Fibroblast of upper back skin (primary cell): ENCODE measurements at regions not wholly inside any gene's neighbourhood (a gene's known extent, or its start where the extent isn't known, plus 50 kb on each side); places are given as distances from the start of the nearest gene placed in this dataset.
"Not testable (repeated sequence)": the region's sequence is repeated elsewhere in the genome, so short reads cannot be mapped to it uniquely, and the experiment has no call there.

Experiments used
- DNase-seq: peaks from one replicate; pipeline ENCODE4 v3.0.0-alpha.2; 2013

DNA sequence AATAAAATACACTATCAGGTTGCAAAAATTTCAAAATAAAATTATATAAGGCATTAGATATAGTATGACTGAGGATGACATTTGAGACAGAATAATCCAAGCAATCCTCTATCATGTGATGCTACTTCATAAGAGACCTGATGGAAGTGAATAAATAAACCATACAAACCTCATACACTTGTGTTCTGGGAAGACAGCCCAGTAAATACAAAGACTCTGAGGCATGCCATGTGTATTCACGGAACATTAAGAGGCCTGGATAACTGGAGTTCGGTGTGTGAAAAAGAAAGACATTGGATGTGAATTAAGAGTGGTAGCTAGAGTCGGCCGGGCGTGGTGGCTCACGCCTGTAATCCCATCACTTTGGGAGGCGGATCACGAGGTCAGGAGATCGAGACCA lies 364.2 kb downstream of the ADAM29 start:
- no peak for DNase-seq

DNA sequence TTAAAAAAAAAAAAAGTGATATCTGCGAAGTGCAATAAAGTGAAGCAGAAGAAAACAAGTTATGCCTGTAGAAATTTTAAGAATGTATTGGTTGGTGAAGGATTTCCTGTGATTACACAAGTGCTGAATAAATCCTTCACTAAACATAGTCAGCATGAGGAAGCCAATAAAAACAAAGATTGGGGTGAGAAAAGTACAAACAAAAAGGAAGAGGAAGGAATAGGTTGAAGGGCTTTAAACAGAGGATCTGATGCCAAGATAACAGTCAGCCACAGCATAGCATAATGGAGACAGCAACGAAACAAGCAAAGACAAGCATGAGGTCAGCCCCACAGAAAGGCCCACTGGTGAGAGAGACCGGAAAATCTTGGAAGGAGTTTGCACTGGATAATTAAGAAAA lies 372.2 kb downstream of the ADAM29 start:
- peak; percentile 45 for DNase-seq

DNA sequence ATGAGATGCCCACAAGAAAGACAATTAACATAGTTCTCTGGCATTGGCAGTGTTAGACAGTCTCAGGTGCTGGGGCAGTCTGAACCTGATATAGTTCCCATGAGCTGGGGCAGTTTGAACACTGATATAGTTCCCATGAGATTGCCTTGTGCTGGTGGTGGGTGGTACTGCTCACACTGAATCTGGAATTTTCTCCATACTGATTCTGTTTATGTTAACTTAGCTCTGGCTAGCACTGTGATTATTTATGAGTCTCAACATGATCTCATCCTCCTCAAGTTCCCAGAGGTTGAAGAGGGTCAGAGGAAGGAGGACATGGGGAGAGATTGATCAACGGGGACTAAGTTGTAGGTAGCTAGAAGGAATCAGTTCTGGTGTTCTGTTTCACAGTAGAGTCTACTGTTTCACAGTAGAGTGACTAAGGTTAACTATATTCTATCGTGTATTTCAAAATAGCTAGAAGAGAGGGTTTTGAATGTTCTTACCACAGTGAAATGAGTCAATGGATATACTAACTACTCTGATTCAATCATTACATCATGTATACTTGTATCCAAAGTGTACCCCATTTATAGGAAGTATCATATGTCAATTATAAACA lies 379.9 kb downstream of the ADAM29 start:
- peak; percentile 28 for DNase-seq

DNA sequence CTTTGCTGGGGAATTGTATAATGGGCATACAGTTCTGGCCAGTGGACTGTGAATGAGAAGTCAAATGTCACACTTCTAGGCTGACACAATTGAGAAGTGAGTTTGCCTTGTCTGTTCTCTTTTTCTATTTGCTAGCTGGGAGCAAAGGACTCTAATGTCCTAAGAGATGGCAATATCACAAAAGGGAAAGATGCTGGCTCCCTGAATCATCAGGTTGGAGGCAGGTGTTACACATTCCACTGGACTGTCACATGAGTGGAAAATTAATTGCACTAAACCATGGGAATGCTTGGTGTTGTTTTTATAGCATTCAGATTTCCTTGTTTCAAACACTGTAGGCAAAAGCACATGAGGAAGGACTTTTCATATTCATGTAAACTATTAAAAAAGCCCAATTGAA lies 388.3 kb downstream of the ADAM29 start:
- peak; percentile 4 for DNase-seq

DNA sequence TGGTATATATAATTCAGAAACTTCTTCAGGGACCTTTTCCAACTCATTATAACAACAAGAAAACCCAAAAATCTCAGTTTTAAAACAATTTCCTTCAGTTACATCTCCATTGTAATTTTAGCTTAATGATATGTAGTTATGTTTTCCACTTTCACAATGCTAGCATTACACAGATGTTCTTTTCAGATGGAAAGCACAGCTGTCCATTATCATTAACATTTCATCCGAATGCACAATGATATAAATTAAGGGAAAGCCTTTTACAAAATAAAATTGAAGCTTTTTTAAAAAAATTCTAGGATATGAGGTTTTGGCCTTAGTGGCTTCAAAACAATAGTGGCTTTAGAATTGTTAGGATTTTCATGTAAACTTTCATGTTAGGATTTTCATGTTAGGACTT lies 389.2 kb downstream of the ADAM29 start:
- no peak for DNase-seq

DNA sequence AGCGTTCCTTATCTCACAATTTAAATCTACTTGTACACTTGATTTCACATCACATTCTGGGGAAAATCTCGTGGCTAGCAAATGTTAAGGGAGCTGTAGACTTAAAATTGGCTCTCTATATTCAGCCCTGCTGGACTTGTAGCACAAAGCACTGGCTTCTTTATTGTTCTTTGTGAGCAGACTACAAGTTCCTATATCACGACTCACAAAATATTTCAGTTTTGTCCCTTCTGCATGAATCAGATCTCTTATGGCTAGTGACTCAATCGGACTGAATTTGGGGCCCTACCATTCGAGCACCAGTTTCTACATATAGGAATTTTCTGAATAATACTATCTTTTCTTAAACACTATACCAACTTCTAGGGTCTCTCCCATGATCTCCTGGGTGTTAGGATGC lies 390.1 kb downstream of the ADAM29 start:
- DNase-seq, result peak; percentile 80

DNA sequence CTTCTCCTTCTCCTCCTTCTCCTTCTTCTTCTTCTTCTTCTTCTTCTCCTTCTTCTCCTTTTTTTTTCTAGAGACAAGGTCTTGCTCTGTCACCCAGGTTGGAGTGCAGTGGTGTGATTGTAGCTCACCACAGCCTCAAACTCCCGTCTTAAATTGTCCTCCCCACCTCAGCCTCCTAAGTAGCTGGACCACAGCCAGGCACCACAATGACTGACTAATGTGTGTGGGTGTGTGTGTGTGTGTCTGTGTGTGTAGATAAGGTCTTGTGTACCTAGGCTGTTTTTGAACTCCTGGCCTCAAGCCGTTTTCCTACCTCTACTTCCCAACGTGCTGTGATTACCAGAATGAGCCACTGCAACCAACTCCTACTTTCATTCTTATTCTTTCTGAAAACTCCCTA lies 390.9 kb downstream of the ADAM29 start:
- peak; percentile 12 for DNase-seq

DNA sequence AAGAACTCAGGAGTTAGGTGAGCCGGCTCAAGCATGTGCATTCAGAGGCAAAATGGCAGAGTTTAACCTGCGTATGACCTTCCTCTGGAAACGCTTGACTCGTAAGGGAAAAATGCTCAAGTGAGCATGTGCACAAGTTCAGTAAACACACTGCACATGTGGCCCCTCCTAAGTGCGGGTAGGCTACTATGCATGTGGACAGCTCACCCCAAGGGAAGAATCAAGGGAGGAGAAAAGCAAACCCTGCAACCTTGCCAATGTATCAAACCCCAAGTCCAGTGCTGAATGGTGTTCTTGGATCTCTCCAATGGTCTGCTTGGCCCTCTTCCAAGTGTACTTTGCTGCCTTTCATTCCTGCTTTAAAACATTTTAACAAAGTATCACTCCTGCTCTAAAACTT lies 407.1 kb downstream of the ADAM29 start:
- DNase-seq, result peak; percentile 44

DNA sequence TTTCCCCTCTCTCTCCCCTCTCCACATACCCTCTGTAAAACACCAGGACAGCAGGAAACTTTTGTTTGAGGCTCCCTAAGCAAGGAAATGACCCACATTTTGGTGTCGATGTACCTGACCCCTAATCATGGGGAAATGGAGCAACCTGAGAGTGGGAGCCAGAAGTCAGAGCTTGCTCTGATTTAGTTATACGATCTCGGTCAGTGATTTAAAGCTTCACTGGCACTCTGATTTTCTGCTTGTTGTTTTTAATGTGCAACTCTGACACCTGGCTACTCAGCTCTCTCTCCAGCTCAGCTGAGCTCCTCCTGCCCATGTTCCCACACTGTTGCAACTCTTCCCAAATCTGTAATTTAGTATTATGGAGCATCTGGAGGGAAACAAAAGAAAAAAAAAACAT lies 408.6 kb downstream of the ADAM29 start:
- DNase-seq, result no peak

DNA sequence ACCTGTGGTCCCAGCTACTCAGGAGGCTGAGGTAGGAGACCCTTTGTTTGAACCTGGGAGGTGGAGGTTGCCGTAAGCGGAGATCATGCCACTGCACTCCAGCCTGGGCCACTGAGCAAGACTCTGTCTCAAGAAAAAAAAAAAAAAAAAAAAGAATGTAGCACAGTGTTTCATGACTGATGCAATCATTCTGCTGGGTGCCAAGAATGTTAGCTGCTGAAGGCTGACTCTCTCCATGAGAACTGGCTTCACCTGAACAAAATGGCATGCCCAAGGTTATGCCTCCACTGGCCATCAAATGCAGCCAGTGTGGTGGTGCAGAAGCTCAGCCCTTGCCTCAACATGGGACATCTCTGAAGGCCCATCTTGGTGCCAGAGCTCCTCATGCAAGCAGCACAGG lies 412.1 kb downstream of the ADAM29 start:
- peak; percentile 64 for DNase-seq

DNA sequence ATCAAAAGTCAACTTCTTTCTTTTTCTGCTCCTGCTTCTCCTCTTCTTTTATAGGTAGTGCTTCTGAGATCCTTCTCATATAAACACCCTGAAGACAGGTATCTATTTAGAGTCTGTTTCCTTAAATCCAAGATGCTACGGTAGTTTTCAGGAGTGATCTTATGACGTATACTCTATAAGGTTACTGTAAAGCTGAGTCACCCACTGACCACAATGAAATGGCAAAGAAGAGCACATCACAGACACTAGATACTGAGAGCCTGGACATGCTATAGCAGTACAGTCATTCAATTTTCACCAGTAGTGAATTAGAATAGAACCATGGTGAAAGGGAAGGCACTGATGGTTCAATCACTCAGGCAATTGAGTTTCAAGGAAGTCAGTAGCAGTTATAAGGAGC lies 412.5 kb downstream of the ADAM29 start:
- DNase-seq, result peak; percentile 78

DNA sequence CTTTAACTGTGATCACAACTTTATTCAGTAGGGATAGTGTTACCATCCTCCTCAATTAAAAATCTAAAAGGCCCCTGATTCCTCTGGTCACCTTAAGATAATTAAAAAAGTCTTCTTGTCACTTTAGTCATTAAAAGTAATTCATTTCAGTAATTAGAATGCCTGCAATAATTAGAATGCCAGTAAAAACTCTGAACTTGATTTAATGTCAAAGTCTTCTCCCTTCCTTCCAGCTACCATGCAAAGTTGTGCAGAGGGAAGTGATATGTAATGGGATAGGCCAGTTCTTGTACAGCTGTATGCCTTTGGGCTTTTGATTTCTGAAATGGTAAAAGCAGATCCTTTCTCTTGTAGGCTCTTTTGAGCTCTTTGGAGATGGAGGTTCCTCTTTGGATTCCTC lies 417.2 kb downstream of the ADAM29 start:
- DNase-seq, result no peak

DNA sequence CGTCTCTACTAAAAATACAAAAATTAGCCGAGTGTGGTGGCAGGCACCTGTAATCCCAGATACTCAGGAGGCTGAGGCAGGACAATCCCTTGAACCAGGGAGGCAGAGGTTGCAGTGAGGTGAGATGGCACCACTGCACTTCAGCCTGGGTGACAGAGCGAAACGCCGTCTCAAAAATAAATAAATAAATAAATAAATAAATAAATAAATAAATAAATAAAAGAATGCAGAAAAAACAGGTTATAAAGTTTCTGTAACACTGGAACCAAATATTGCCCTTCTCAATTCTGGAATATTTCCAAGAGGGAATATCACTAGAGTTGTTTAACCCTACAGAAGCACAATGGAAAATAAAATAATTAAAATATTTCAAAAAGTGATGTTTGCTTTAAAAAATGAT lies 418.4 kb downstream of the ADAM29 start:
- DNase-seq, result not testable (repeated sequence)

DNA sequence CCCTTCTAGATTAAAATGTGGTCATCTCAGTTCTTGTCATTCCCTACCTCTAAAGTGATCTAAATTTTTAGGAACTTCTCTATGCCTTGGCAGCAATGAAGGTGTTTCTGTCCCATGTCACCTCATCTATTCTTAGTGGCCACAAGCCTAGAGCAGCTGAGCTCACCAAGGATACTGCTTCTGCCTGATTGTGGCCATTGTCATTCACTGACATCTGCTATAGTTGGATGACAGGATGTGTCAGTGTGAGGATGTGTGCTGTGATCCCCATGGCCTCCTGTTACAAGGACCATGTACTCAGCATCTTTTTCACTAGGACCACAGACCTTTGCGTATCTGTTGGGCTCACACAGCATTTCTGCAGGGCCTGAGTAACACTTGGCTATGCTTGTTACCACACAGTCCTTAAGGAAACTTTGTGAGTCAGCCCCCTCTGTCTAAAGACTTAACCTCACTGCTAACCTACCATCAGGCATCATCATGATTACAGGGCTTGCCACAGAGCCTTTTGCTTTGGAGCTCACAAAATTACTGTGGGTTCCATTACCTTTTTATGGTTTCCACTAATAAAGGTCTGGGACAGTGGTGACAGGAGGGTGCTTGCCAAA lies 421.0 kb downstream of the ADAM29 start:
- DNase-seq, result peak; percentile 71

DNA sequence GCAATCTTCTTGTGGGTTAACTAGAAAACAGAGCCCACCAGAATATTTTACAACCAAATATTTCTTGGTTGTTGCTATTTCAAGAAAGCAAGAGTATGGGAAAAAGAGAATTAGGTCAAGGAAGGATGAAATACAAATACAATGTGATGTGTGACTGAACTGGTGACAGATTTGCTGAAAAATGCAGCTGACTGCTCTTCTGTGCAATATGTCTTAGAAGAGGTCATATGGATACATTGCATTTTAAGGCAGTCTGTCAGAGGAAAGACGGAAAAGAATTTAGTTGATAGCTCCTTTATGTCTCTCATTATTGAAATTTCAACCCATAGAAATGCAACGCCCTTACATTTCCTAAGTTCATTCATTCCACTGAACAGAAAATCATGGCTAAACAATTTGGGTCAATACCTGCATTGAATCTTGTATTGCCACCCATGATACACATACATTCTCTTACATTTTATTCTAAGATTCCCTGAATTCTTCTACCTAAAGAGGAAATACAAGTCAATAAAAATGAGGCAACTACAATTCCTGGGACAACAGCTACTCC lies 423.1 kb downstream of the ADAM29 start:
- peak; percentile 61 for DNase-seq

DNA sequence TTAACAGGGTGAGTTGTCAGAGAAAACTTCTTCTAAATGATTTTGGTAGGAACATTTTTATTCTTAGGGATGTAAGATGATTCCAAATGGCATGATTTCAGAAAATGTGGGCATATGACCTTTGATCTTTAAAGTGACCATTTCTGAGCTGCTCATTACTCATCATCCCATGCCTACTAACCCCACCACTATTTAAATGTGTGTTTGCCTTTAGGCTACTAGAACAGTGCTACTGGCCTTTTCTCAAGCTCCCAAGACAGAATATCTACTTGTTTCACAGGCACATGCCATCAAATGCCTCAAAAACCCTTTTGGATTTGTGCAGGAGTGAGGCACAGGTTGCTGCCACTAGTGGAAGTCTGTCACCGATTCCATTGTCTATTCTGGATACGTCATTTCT lies 428.2 kb downstream of the ADAM29 start:
- no peak for DNase-seq

DNA sequence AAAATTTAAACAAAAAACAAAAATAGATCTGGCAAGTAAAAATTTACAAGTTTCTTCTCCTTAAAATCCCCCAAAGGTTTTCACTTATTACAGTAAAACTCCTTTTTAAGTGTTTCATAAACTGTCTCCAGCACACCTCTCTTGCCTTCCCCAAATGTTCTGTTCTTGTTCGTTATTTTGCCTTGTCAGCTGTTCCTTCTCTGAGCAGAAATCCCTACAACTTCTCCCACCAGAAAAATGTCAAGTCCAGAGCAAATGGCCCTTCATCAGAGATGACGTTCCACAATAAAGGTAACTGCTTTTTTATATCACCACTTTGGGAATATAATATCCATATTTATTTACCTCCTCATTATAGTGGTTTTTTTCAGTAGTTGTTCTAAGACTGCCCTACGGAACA lies 432.1 kb downstream of the ADAM29 start:
- DNase-seq, result no peak

DNA sequence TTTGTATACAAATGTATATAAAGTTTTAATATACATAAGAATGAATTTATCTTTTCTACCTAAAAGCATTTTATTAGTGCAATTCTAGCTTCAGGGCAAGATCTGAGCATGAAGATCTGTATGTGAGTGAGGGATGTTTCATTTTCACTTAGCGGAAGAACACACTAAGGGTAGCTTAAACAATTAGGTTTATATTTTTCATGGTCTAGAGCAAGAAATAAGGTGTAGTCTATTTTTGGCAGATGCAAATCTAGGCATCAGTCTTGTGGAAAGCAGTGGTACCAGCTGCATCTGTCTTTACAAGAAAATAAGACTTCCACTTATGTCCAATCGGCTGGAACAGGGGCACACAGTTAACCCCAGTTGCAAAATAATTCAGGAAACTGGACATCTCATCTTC lies 433.3 kb downstream of the ADAM29 start:
- DNase-seq, result no peak

DNA sequence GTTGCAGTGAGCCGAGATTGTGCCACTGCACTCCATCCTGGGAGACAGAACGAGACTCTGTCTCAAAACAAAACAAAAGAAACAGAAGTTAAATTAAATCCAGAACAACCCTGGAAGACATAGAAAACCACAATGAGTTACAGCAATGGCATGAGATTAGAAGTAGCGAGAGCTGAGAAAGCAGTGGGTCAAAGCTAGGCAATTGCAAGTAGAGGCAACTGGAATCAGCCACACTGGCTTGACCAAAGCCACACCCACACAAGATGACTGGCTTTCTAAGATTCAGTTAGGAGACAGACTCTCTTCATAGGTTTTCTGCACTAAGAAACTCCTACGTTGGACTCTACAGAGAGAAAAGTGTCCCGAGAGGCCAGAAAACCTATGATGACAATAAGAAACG lies 443.0 kb downstream of the GPM6A start:
- peak; percentile 53 for DNase-seq

DNA sequence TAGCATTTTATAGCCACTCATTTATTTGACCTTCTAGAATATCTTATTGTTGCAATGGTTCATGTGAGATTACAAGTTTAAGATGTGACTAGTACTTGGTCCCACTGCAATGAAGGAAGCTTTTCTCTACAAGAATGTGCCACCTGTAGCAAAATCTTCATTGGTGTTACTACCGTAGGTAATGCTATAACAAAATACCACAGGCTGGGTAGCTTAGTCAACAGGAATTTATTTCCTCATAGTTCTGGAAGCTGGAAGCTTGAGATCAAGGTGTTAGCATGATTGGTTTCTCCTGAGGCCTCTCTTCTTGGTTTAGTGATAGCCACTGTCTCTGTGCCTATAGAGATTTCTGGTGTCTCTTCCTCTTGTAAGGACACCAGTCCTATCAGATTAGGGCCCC lies 441.0 kb downstream of the GPM6A start:
- DNase-seq, result no peak

DNA sequence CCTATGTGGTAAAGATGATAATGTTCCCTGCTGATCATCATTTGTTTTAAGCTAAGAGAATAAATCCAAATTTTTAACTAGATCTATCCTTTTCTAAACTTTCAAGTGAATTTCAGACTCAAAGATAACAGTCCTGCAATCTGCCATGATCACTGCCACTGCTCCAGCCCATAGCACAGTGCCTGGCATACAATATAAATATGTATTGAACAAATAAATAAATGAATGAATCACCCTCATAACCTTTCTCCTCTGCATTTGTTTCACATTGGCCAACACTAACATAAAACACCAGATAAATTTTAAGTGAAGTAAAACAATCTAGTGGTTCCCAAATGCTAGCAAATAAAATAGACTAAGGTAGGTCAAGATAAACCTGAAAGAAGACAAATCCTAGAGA lies 439.0 kb downstream of the GPM6A start:
- DNase-seq, result no peak

DNA sequence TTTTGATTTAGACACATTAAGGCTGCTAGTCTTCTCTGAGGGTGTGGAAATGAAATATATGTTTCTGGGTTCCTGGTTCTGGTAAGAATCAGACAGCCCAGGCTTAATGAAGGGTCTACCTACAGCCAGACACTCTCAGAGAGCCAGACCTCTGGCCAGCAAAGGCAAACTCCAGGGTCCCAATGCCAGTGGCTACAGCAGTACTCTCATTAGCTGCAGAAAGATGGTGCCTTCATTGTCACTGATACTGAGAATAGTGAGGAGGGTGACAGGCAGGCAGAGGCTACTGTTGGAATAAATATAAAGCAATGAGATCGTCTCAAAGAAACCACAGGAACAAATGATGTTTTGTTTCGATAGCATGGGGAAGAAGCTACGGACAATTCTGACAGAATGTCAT lies 437.6 kb downstream of the GPM6A start:
- no peak for DNase-seq

DNA sequence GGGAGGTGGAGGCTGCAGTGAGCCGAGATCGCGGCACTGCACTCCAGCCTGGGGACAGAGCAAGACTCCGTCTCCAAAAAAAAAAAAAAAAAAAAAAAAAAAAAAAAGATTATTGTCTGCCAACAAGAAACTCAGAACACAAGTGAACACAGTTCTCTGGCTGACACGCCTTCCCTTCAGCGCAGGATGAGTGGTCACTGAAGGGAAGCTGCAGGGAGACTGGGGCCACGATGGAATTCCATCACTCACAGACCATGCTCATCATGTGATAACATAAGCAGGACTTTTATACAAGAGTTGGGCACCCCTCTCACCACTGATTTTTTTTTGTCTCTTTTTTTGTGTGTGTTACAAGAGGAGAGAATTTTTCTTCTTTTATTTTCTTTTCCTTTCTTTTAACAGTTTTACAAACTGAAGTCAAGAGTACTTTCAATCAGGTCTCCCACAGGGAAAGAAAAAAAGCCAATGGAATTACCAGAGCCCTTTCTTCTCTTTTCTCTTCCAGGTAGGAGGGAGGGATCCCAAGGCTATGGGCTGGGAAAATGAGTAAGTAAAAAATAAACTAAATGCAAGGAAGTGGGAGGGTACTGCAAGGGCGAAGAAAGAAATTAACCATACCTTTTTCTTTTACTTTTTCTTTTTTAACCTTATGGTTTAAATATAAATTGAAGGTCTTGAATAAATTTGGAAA lies 435.6 kb downstream of the GPM6A start:
- DNase-seq, result no peak

DNA sequence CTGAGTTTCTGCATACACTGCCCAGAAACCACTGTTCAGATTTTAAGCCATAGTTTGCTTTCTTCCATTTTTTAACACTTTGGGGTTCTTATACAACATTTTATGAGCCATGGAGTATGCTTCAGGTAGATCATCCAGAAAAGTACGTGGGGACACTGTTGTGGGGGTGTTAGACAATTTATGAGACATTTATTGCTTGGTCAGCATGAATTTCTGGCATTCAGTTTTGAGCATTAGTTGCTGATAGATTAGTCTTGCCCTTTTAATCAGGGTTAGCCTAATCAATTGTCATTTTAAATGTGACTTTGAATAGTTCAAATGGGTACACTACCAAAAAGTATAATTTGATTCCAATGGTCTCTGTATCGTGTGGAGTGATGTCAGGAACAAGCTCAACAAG lies 434.9 kb downstream of the GPM6A start:
- no peak for DNase-seq
